ENCODE measurements at regions not wholly inside any gene's neighbourhood (a gene's known extent, or its start where the extent isn't known, plus 50 kb on each side); places are given as distances from the start of the nearest gene placed in this dataset.
"Not testable (repeated sequence)": the region's sequence is repeated elsewhere in the genome, so short reads cannot be mapped to it uniquely, and the experiment has no call there.

DNA sequence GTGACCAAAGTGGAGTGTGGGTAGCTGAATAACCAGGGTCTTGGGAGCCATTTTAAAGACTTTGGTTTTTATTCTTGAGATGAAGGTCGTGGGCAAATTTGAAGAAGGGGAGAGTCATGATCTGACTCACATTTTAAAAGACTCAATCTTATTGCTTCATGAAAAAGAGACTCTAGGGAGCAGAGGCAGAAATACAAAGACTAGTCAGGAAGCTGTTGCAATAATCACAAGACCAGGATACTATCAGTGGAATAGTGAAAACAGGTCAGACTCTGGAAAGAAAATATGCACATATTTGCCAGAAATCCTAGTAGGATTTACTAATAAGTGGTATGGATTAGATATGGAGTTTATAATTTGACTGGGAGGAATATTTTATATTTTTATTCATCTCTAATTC is 448.4 kb downstream of the RAPGEF2 start:
- DNase-seq (ENCODE audit: low spot score) = no peak

DNA sequence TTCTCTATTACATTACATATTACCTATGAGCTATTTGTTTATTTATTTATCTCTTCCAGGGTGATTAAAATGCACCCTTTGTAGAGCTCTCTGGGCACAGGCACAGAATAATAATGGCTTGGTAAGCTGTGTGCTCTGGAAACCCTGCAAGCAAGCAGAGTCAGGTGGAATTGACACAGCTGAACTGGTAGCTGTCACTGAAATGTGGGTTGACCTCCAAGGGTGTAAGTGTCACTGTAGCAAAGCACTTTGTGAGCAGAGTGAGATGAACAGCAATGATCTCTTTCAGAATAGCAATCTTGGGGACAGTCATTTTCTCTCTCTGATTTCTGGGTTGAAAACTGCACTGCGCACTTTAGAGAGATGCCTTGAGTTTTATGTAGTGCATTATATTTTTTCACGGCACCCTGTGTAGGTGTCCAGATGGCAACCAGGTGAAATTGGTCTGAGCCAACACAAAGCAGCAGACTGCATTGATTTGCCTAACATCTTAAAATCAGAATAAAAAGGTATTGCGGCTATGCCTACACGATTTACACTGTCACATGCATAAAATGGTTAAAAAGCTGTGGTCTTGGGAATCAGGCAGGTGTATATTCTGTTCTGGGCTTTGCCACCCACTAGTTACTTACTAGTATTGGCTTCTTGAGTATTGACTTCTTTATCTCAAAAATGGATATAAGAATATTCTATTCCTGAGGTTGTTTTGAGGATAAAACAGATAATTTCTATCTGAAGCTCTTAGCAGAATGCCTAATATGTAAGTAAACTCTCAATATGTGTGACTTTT is 450.3 kb downstream of the RAPGEF2 start:
- no peak for DNase-seq (ENCODE audit: low spot score)

DNA sequence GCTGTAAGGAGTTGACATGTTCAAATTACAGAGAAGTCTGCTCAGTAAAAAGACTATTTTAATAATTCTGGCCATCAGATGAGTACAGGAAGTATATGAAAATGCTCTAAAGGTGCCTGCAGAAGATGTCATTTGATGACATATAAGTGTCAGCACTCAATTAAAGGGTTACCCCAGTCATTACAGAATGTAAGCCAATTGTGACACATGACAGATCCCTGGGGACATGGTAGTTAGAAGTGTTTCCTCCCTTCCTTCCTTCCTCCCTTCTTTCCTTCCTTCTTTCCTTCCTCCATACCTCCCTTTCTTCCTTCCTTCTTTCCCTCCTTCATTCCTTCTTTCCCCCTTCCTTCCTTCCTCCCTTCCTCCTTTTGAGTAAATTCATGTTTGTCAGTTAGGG is 453.0 kb downstream of the RAPGEF2 start:
- no peak for DNase-seq (ENCODE audit: low spot score)

DNA sequence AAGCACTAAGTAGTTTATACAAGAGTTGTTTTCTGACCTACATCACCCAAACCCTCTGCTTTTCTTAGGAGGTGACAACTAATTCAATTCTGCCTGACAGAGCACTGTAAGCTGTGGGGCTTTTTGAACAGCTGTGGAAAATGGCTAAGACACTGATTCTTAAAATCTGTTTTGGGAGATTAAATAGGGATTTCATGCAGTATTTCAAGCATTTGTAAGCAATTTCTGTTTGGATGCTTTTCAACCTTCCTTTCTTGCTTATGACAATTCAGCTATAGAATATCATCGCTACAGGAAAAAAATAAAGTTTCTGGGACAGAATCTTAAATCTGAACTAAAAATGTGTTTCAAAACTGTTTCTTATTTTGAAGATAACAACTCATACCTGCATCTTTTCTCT is 459.5 kb downstream of the RAPGEF2 start:
- DNase-seq (ENCODE audit: low spot score) = no peak

DNA sequence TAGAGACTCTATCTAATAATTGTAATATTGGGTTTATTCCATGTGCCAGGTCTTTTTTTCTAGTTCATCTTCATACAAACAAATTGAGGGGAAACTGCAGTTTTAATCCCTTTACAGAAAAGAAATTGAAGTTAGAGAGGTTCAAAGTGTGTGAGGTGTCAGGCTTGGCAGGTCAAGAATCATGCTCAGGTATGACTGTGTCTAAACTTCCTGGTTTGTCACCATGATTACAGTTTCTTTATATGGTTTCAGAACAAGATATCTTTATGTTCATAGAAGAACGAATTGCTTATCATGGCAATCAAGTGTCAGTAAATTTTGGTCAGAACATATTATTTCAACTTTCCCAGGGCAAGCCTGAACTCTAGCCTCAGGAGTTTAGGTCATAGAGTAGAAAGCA is 460.4 kb downstream of the RAPGEF2 start:
- DNase-seq (ENCODE audit: low spot score) = no peak

DNA sequence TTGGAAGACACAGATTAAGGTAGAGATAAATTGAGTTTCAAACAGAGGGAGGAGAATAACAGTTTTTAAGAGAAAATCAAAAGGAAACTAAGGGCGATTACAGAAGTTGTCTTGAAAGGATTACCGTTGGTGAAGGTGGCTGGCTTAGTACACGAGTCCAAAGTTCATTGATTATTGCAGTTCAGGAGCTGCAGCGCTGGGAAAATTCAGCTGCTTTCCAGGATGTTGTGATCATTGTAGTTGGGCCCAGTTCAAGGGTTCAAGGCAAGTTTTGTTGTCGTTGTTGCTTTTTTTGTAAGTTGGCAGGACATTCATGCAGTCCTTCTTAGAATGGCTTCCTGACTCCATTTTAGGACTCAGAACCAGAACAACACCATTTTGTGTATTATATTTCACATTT is 461.7 kb downstream of the RAPGEF2 start:
- no peak for DNase-seq (ENCODE audit: low spot score)

DNA sequence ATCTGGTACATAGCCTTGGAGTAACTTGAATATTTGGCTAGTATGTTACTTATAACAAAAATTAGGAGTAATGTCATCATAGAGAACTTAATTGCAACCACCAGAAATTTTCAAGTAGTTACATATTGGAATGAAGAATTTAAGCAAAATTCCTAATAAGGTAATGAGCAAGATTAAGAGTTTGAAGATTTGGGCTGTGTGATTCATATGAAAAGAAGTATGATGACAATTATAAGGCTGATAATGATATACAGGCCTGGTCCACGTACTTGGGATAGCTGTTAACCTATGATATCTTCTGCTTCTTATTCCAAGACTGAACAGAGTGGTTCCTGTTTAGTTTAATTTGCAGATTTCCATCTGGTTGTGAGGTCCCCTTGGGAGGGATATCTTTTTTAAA is 463.9 kb downstream of the RAPGEF2 start:
- DNase-seq (ENCODE audit: low spot score) = no peak

DNA sequence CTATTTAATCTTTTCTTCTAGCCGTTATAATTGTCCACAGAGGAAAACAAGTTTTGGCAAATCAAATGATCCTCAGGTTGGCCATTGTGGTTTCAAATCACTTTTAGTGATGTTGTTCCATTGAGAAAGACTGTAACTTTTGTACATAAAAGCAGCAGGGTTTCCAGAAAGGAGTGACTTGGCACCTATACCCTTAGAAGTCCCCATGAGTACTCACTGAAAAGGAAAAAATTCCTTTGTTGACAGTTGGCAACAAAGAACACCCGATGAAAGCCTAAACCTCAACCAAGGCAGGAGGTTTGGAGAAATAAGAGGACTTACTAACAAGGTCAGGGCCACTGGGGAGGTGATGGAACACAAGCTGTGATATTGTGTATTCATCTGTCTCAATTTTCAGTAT is 474.4 kb downstream of the RAPGEF2 start:
- no peak for DNase-seq (ENCODE audit: low spot score)

DNA sequence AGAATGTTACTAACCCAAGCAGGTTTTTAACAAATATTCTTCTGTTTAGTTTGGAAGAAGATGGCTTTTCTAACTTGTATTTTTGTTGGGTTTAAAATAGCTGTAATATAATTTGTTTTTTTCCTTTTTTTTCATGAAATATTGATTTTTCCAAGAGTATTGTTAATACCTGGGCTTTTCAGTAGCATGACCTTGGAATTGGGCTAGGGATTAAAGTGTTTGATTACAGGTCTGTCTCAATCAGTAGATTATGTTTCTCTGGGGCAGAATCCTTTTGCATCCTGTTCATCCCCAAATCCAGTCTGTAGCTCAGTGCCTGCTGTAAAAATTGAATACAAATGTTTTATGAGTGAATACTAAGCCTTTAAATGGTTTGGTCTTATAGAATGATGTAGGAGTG is 479.8 kb downstream of the RAPGEF2 start:
- DNase-seq (ENCODE audit: low spot score) = no peak

DNA sequence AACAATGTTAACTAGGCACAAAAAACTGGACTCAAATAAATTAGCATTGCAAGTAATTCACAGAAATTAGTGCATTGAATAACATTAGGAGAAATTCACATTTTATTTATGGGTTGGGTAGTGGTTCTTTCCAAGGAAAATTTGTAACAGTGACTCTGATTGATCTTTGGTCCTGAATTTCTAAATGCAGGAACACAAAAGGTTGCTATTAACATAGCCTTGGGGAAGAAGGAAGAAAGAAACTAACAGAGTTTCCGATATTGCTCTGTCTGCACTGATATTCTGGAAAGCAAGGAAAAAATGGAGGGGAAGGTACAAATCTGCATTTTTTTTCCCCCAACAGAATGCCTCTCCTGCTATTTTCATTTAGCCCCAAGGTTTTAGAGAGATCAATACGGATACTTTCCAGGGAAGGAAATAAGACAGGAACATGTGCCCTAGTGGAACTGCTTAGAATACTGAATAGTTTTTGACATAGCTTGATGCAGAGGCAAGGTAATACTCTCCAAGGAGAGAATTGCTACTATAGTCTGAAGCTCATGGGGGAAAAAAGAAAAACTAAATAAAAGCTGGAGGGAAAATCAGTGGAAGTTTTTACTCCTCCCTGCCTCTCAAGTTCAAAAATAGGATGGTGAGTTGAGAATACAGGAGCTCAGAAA is 490.1 kb downstream of the RAPGEF2 start:
- no peak for DNase-seq (ENCODE audit: low spot score)

DNA sequence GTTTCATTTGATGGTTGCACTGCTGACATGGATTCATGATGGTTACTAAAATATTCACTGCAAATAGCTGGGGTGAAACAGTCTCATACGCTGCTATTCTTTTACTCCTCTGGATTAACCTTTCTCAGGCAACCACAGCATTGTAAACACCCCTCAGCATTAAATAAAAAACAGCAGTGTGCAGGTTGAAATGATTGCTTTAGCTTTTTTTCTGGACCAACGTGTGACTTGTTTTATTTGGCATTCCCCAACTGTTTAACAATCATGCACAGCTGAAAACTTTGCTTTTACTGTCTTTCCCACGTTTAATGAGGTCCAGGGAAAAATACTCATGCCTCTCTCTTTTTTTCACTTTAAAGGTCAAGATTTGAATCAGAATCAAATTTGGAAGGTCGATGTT is 490.8 kb downstream of the RAPGEF2 start:
- DNase-seq (ENCODE audit: low spot score) = no peak

DNA sequence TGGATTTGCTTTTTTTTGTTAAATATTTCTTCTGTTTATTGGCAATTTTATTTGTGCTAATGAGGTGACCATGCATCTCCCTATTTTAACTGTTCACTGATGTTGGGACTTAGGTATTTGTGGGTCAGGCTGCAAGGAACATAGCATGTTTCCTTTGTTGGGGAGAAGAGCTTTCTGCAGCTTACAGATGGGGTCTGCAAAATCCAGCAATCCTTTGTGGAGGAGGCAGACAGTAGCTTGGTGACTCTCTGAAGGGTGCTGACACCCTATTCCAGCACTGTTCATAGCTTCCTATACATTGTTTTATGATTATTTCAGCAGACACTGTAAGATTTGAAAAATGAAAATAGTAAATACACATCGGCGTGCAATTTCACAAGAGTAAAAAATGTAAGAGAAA is 491.7 kb downstream of the RAPGEF2 start:
- no peak for DNase-seq (ENCODE audit: low spot score)

DNA sequence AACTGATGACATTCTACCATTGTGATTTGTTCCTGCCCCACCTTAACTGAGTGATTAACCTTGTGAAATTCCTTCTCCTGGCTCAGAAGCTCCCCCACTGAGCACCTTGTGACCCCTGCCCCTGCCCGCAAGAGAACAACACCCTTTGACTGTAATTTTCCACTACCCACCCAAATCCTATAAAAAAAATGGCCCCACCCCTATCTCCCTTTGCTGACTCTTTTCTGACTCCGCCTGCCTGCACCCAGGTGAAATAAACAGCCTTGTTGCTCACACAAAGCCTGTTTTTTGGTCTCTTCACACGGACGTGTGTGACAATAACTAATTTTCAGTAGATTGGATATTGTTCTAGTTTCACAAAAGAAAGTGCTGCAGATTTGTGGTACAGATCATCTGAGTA is 492.2 kb downstream of the RAPGEF2 start:
- DNase-seq (ENCODE audit: low spot score) = not testable (repeated sequence)

DNA sequence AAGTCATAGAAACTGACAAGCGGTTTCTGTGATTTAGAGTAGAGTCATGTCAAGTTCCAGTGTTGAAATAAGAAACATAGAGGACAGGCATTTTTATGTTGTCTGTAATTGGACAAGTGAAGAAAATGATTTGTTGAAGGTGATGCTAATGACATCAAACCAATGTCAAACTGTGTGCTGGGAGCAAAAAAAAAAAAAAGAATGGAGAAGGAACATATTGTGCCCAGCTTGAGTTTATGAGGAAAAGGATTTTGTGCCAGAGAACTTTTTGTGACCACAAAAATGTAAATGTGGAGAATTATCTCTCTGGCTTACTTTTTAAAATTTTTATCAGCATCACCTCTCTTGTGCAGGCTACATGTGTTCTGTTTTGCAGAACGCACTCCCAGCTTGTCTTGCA is 495.7 kb downstream of the RAPGEF2 start:
- no peak for DNase-seq (ENCODE audit: low spot score)

DNA sequence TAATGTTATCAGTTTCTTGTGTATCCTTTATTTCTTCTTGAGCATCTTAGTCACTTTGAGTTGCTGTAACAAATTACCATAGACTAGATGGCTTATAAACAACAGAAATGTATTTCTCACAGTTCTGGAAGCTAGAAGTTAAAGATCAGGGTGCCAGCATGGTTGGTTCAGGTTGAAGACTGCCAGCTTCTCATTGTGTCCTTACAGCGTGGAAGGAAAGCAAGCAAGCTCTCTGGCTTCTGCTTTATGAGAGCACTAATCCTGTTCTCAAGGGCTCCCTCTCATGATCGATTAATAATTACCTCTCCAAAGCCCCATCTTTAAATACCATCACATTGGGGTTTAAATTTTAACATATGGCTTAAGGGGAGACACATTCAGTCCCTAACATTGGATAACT is 497.2 kb downstream of the RAPGEF2 start:
- DNase-seq (ENCODE audit: low spot score) = no peak

DNA sequence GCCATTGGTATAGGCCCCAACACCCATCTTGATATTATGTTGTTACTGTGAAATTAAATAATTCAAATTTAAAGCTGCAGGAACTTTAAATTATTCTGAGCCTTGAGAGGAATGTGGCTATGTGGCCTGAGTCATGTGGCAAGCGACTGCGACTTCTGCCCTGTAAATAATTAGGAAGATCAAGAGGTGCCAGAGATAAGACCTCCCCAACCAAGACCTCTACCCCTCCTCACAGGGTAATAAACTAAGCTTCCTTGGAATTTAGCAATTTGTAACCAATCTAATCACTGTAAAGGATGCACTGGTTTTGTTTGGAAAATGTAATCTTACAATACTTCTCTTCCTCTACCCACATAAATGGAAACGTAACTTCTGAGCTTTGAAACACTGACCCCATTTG is 501.9 kb downstream of the RAPGEF2 start:
- DNase-seq (ENCODE audit: low spot score) = no peak

DNA sequence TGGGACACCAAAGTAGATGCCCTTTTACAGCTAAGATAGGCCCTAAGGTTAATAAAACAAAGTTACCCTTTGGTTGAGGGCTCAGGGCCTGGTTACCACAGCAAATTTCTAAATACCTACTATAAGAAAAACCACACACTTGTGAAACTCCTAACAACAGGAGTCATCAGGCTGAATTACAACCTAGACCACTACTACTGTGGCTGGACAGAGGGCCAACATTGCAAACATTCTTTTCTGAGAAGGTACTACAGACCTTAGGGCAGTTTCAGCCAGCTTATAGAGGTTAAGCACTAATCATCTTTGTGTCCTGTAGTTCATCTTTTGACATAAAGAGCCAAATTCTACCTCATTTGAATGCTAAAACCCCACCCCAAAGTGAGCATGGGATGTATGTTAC is 504.0 kb downstream of the RAPGEF2 start:
- no peak for DNase-seq (ENCODE audit: low spot score)

DNA sequence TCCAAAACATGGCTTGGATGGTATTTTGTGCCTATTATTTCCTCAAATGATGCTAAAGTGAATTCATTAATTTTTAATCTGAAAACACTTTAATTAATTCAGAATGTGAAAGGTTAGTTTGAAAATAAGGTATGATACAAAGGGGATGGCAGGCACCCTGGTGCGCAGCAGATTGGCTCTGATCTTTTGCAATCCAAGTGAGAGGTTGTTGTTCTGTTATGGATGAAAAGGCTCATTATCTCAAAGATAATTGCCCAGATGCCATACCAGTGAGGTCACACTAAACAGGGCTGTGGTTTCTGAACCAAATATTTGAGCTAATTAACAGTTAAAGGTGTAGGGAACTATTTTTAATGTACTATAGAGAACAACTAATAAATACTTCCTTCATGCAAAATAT is 504.9 kb downstream of the RAPGEF2 start:
- no peak for DNase-seq (ENCODE audit: low spot score)

DNA sequence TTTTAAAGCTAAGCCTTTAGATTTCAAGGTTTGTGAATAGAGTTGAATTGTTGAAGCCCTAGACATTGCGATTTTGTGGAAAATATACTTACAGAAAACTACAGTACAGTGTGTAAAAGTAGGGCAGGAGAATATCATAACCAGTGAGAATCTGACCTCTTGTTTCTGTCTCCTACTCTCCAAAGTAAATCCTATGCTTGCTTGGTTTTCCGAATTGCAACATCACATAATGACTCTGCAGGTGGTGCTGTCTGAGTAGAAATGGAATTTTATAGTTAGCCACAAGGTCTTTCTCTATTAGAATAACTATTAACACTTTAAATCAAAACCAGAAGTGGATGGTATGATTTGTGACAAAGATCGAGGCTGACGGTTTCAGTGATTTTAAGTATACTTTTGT is 505.6 kb downstream of the RAPGEF2 start:
- DNase-seq (ENCODE audit: low spot score) = no peak

DNA sequence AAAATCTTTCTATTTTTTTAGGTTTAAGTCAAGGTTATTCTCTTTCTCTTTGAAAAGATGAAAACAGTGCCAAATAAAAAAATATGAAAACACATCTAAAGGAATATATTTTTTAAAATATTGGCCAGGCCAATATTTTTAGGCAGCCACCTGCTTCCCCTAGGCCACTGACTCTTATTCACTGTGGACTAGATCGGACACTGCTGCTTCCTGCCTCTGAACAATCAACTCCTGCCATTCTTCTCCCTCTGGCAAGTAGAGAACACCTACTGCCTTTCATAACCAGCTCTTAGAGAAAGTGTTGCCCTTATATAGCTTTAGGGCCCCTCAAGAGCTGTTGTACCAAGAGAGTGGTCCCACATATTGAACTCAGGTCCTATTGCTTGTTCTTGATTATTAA is 529.2 kb downstream of the RAPGEF2 start:
- DNase-seq (ENCODE audit: low spot score) = no peak

DNA sequence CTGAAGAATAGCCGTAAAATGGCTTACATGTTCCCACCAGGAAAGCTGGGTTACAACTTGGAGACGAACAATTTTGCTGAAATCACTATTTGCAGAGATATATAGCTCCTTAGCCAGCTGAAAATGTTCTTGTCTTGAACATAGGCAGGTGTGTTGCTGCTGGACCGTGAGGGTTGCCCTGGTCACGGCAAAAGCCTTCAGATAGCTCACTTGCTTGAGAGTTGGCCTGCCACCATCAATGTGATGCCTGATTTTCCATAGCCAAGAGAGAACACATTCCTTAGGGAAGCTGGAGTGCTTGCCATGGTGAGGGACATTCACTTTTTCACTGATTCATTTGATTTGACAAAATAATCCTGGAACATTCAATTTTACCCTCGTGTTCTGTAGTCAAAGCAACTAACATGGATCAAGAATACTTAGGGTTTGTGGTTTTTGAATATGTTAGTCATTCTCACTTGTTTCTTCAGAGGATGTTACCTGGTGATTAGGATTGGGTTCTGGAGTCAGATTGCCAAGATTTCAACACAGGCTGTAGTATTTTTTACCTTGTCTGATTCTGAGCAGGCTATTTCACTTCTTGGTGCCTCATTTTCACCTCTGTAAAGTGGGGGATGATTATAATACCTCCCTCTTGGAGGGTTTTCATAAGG is 536.9 kb downstream of the RAPGEF2 start:
- no peak for DNase-seq (ENCODE audit: low spot score)

DNA sequence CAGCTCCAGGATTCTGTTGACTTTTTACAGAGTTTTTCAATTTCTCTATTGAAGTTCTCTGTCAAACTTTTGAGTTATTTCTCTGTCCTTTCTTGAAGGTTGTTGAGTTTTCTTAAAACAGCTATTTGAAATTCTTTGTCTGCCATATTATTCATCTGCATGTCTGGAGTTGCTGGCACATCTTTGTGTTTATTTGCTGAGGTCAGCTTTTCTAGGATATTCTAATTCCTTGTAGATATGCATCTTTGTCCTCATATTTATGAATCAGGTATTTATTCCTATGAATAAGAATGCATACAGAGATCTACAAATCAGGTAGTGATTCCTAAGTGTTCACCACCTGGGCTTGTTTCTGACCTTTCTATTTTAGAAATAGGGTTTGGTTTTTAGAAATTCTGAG is 546.4 kb downstream of the RAPGEF2 start:
- no peak for DNase-seq (ENCODE audit: low spot score)

DNA sequence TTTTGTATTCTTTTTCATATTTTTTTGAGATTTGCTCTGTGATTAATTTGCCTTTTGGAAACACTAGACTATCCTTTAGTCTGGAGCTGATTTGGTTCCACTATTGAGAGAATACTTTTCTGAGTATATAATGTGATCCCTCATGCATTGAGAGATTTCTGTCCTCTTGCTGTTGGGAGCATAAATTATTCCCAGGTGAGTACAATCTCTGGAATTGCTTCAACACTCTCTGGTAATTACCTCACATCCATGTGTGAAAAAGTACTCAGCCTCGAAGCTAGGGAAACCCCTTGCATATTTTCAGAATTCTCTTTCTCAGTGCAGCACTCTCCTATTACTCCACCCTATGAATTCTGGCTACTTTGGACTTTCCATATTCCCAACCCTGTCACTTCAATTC is 550.0 kb downstream of the RAPGEF2 start:
- no peak for DNase-seq (ENCODE audit: low spot score)

DNA sequence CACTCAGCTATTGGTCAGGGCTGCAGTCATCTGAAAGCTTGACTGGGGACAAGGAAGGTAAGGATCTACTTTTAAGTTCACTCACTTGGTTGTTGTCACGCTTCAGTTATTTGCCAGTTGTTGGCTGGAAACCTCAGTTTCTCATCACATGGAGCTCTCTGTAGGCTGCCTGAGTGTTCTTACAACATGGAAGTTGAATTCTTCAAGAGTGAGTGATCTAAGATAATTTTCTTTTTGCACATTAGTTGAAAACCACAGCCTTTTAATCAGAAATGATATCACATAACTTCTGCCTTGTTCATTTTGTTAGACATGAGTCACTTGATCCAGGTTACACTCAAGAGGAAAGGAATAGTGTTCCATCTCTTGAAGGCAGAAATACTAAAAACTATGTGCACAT is 552.7 kb downstream of the RAPGEF2 start:
- DNase-seq (ENCODE audit: low spot score) = no peak
